ENCODE measurements at regions not wholly inside any gene's neighbourhood (a gene's known extent, or its start where the extent isn't known, plus 50 kb on each side); places are given as distances from the start of the nearest gene placed in this dataset.

DNA sequence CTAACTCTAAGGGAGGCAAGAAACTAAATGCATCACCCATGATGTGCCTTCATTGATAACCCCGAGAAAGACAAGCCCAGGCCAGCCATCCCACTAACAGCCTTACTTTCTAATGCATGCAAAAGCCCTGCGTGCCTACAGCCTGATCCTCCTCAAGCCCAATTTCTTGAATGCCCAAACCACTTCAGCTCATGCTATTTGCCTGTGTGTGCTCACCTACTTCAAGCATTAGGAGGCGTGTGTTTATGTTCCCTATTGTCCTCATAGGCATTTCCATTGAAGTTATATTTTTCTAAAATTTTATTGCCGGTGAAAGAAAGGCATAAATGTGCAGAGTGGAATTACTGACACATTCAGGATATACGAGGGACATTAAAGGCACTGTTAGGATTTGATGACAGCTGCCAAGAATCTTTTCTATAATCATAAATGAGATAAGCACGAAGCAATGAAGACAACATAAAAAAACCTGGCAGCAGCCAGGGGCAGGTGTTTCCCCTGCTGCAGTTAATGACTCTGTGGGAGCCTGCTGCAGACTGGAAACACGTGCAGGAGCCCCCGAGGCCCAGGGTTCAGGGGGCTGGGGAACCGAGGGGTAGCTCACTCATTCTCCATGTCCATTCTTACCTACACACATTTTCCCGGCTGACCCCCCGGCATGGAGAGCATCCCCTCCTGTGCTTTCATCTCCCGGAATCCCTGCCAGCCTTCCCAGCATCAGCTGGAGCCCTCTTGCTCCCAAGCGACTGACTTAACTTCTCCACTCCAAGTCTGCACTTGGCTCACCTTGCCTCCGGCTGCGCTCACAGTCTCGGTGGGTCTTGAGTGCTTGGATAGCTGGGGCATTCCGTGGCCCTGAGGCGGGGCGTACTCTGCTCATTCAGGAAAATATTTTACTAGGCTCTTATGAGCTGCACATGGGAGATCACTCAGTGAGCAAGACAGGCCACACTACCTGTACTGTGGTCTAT is 292.3 kb upstream of the SIX2 start:
- no peaks in the 10 kb centered on the region for H3K36me3 ChIP-seq (ENCODE audit: low read depth, low read length)
- no peaks in the 10 kb centered on the region for H4K20me1 ChIP-seq (ENCODE audit: low read length)
- no peak for ATAC-seq
- H3K4me2 ChIP-seq (ENCODE audit: low read length) = no peak overlapping the region
- DNase-seq = no peak
- ChIA-PET POLR2A (ENCODE audit: unreplicated experiment) (no interaction called here), CTCF (no interaction called here)
- no TSS peak for BruUV-seq (replicated peaks)
- no peak overlapping the region for H2AFZ ChIP-seq (ENCODE audit: low read length)
- no peaks in the 10 kb centered on the region for H3K9me2 ChIP-seq (replicated peaks; ENCODE audit: low read length)
- no peak for TF ChIP-seq EZH2phosphoT487 (IDR thresholded peaks at IDR 0.05; ENCODE audit: borderline replicate concordance, low read length)
- TF ChIP-seq EZH2 (IDR thresholded peaks at IDR 0.05; ENCODE audit: low read length, unreplicated experiment) = no peak
- no peak for TF ChIP-seq CTCF (conservative IDR thresholded peaks at IDR 0.05; ENCODE audit: low read depth, low read length)
- H3K27me3 ChIP-seq (ENCODE audit: low read length) = no peaks in the 10 kb centered on the region
- no peaks in the 10 kb centered on the region for H3K79me2 ChIP-seq (ENCODE audit: low read length)
- no peak overlapping the region for H3K9ac ChIP-seq (ENCODE audit: low read length)
- H3K4me3 ChIP-seq (ENCODE audit: low read length) = no peak overlapping the region
- H3F3A ChIP-seq (ENCODE audit: low read length, unreplicated experiment) = no peaks in the 10 kb centered on the region
- no peaks in the 10 kb centered on the region for H3K4me1 ChIP-seq (ENCODE audit: insufficient read depth, low read length)
- no peak overlapping the region for H3K27ac ChIP-seq (ENCODE audit: low read length)
- no peaks in the 10 kb centered on the region for H3K9me3 ChIP-seq (ENCODE audit: low read length)
- intact Hi-C loops (cut with micrococcal nuclease) = no loop called here

- H3K27me3 ChIP-seq (ENCODE audit: low read length) = no peaks in the 10 kb centered on the region
- ChIA-PET CTCF (no interaction called here), POLR2A (ENCODE audit: unreplicated experiment) (no interaction called here)
- no TSS peak for BruUV-seq (replicated peaks)
- no peaks in the 10 kb centered on the region for H3K79me2 ChIP-seq (ENCODE audit: low read length)
- no peak overlapping the region for H2AFZ ChIP-seq (ENCODE audit: low read length)
- no peaks in the 10 kb centered on the region for H4K20me1 ChIP-seq (ENCODE audit: low read length)
- intact Hi-C loops (cut with micrococcal nuclease) = no loop called here
- H3K27ac ChIP-seq (ENCODE audit: low read length) = no peak overlapping the region
- no peaks in the 10 kb centered on the region for H3K9me2 ChIP-seq (replicated peaks; ENCODE audit: low read length)
- no peak overlapping the region for H3K4me2 ChIP-seq (ENCODE audit: low read length)
- DNase-seq = no peak
- H3K36me3 ChIP-seq (ENCODE audit: low read depth, low read length) = no peaks in the 10 kb centered on the region
- H3F3A ChIP-seq (ENCODE audit: low read length, unreplicated experiment) = no peaks in the 10 kb centered on the region
- H3K4me3 ChIP-seq (ENCODE audit: low read length) = no peak overlapping the region
- TF ChIP-seq EZH2 (IDR thresholded peaks at IDR 0.05; ENCODE audit: low read length, unreplicated experiment) (no peak), CTCF (conservative IDR thresholded peaks at IDR 0.05; ENCODE audit: low read depth, low read length) (no peak), EZH2phosphoT487 (IDR thresholded peaks at IDR 0.05; ENCODE audit: borderline replicate concordance, low read length) (no peak)
- H3K9ac ChIP-seq (ENCODE audit: low read length) = no peak overlapping the region
- no peaks in the 10 kb centered on the region for H3K4me1 ChIP-seq (ENCODE audit: insufficient read depth, low read length)
- H3K9me3 ChIP-seq (ENCODE audit: low read length) = no peaks in the 10 kb centered on the region
- ATAC-seq = no peak
Measured at GRCh38 chr2:45300026-45300750, 290.9 kb upstream of the SIX2 start.

- POLR2A ChIA-PET (ENCODE audit: unreplicated experiment) = no interaction called here
Measured at GRCh38 chr2:45299361-45299760, 290.1 kb upstream of the SIX2 start.

More at GRCh38 chr2:45299361-45299760, 290.1 kb upstream of the SIX2 start:
- no peak for DNase-seq
- TF ChIP-seq EZH2phosphoT487 (IDR thresholded peaks at IDR 0.05; ENCODE audit: borderline replicate concordance, low read length) = no peak
- TF ChIP-seq CTCF (conservative IDR thresholded peaks at IDR 0.05; ENCODE audit: low read depth, low read length) = no peak
- TF ChIP-seq EZH2 (IDR thresholded peaks at IDR 0.05; ENCODE audit: low read length, unreplicated experiment) = no peak
- H3F3A ChIP-seq (ENCODE audit: low read length, unreplicated experiment) = no peaks in the 10 kb centered on the region
- CTCF ChIA-PET = no interaction called here
- intact Hi-C loops (cut with micrococcal nuclease) = no loop called here
- H3K9me3 ChIP-seq (ENCODE audit: low read length) = no peaks in the 10 kb centered on the region
- H3K4me1 ChIP-seq (ENCODE audit: insufficient read depth, low read length) = no peaks in the 10 kb centered on the region
- no peak overlapping the region for H3K27ac ChIP-seq (ENCODE audit: low read length)
- no TSS peak for BruUV-seq (replicated peaks)
- H2AFZ ChIP-seq (ENCODE audit: low read length) = no peak overlapping the region
- H3K9ac ChIP-seq (ENCODE audit: low read length) = no peak overlapping the region
- H3K9me2 ChIP-seq (replicated peaks; ENCODE audit: low read length) = no peaks in the 10 kb centered on the region
- no peak for ATAC-seq
- no peak overlapping the region for H3K4me2 ChIP-seq (ENCODE audit: low read length)
- H3K27me3 ChIP-seq (ENCODE audit: low read length) = no peaks in the 10 kb centered on the region
- no peak overlapping the region for H3K4me3 ChIP-seq (ENCODE audit: low read length)
- H3K36me3 ChIP-seq (ENCODE audit: low read depth, low read length) = no peaks in the 10 kb centered on the region
- no peaks in the 10 kb centered on the region for H3K79me2 ChIP-seq (ENCODE audit: low read length)
- H4K20me1 ChIP-seq (ENCODE audit: low read length) = no peaks in the 10 kb centered on the region
